ENCODE measurements at regions not wholly inside any gene's neighbourhood (a gene's known extent, or its start where the extent isn't known, plus 50 kb on each side); places are given as distances from the start of the nearest gene placed in this dataset.

- no peak for TF ChIP-seq CTCF (conservative IDR thresholded peaks at IDR 0.05 in 1 of 2, IDR thresholded peaks at IDR 0.05 in 1 of 2; ENCODE audit: extremely low read depth in 1 of 2, insufficient read depth in 1 of 2, low read depth in 1 of 2, low read length in 2 of 2)
- no peak for TF ChIP-seq EZH2 (IDR thresholded peaks at IDR 0.05; ENCODE audit: borderline replicate concordance, low read length)
Measured at GRCh38 chrX:25279510-25279909, 263.7 kb upstream of the ARX start.
